ENCODE measurements at regions not wholly inside any gene's neighbourhood (a gene's known extent, or its start where the extent isn't known, plus 50 kb on each side); places are given as distances from the start of the nearest gene placed in this dataset.

GRCh38 chr5:6195711-6196358 is 182.5 kb downstream of the MED10 start:
- DNase-seq (ENCODE audit: low spot score): no peak

GRCh38 chr5:6194906-6195612 is 183.3 kb downstream of the MED10 start:
- no peak for DNase-seq (ENCODE audit: low spot score)

DNA sequence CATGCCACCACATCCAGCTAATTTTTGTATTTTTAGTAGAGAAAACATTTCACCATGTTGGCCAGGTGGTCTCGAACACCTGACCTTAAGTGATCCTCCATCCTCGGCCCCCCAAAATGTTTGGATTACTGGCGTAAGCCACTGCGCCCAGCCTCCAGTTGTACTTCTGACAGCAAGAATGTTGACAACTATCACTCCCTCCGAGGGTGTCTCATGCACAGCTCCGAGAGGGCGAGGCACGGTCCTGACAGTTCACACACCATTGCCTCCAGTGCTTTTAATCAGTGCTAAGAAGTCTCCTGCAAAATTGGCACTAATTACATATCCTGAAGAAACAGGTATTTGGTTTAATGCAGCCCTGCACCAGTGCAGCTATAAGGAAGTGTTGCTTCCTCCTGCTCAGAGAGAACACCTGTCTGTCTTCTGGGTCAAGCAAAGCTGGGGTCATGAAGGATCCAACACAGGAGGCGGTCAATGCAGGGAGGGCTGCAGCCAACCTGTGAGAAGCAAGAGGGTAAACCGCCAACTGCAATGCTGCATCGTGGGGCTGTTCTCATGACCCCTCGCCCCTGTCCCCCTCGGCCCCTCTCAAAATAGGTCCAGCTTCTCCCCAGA is 184.0 kb downstream of the MED10 start:
- no peak for DNase-seq (ENCODE audit: low spot score)

DNA sequence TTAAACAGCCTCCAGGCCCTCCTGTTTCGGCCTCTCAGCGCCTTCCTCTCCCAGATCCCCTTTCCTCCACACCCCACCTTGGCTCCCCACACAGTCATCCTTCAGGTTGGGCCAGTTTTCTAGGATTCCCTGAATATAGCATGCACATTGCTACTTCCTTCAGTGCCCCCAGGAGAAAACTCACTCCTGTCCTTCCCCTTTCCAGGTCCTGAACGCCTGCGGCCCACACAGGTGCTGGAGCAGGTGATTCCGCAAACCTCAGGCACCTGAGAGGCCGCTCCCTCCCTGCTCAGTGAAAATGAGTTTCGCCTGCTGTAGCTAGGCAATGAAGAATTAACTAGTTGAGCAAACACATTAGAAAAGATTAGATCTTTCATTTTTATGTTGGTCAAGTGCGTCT is 185.0 kb downstream of the MED10 start:
- no peak for DNase-seq (ENCODE audit: low spot score)

GRCh38 chr5:6190838-6191237 is 187.5 kb downstream of the MED10 start:
- DNase-seq (ENCODE audit: low spot score): no peak

DNA sequence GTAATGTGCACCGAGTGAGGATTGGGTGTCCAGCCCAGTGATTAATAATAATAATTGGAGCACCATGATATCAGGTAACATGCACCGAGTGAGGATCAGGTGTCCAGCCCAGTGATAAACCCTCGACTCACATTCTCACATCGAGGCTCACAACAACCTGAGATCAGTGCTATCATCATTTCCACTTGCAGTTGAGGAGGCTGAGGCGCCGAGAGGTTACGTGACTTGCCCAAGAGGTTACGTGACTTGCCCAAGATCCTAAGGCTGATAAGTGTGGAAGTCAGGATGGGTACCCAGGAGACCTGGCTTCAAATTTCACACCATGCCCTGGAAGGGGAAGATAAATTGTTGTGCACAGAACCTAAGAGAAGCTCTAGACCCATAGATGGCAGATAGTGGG is 189.4 kb downstream of the MED10 start:
- DNase-seq (ENCODE audit: low spot score): no peak

GRCh38 chr5:6188344-6188743 is 190.0 kb downstream of the MED10 start:
- no peak for DNase-seq (ENCODE audit: low spot score)

GRCh38 chr5:6187501-6187900 is 190.8 kb downstream of the MED10 start:
- DNase-seq (ENCODE audit: low spot score): no peak

GRCh38 chr5:6185574-6185973 is 192.8 kb downstream of the MED10 start:
- DNase-seq (ENCODE audit: low spot score): no peak

DNA sequence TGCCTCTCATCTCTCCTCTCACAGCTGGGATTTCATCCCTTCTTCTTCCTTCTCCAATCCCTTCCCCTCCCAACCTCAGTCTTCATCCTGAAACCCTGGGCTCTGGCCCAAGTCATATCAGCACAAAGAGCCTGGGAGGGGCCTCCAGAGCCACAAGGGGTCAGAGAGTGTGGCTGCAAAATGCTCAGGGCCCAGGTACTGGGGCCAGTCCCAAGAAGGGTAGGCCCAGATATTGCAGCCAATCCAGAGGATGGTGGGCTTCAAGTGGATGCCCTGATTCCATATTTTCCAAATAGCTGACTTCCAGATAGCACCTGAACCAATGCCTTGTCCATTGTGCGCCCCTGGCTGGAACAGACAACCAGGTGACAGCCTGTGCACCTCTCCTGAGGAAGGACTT is 193.9 kb downstream of the MED10 start:
- no peak for DNase-seq (ENCODE audit: low spot score)

- DNase-seq (ENCODE audit: low spot score): no peak
Observed at GRCh38 chr5:6183391-6184390, 194.7 kb downstream of the MED10 start.

DNA sequence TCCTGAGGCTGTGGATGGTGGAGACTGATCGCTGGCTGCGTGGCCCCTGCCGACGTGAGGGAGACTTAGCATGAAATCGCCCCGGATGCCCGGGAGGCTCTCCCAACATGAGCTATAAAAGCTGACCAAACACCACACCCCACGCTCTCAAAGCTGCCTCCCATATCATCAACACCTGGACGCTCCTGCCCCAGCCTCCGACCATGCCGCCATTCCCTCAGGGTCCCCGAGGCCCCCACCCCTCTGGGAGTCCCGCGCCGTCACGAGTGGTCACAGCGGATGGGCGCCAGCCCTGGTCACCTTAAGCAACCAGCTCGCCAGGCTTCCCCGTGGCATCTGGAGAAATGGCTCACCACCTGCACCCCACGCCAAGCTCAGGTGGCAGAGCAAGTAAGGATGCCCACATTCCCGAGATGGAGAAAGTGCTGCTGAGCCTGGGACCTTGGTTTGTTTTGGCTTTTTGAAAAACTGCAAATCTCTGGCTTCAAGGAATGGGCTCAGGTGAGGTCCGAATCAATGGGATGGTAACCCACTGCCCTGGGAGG is 196.0 kb downstream of the MED10 start:
- no peak for DNase-seq (ENCODE audit: low spot score)

DNA sequence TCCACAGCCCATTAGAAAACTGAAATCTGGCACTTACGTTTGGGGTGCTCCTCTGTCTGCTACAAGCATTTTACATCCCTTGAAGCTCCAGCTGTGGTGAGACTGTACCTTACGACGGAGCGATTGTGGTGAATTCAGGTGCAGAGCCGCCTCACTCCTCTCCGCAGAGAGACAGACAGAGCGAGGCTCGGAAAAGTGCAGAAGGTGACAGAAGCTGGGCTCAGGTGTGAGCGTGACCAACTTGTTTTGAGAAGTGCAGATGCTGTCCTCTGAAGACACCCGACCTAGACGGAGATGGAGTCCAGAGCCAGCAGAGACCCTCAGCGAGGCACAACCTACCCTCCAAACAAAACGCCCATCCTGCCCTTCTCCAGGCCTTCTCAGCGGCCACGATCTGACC is 196.5 kb downstream of the MED10 start:
- DNase-seq (ENCODE audit: low spot score): no peak

- no peak for DNase-seq (ENCODE audit: low spot score)
Observed at GRCh38 chr5:6181147-6181729, 197.1 kb downstream of the MED10 start.

GRCh38 chr5:6180231-6180872 is 198.0 kb downstream of the MED10 start:
- no peak for DNase-seq (ENCODE audit: low spot score)

- no peak for DNase-seq (ENCODE audit: low spot score)
Observed at GRCh38 chr5:6178846-6179532, 199.4 kb downstream of the MED10 start.

DNA sequence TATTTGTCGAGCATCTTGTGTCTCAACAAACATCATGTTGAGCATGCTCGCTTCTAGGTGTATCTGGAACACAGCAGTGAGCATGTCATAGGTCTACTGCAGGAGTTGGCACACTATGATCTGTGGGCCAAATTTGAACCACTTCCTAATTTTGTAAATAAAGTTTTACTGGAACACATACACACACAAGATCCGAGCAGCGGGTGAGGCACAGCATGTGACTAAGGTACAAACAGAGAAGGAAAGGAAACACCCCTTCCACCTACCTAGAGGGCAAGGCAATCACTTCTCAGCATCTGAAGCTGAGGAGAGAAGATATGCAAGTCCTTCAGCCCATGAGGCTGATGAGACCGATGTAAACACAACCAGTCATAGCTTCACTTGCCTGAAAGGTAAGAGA is 200.4 kb downstream of the MED10 start:
- no peak for DNase-seq (ENCODE audit: low spot score)

DNA sequence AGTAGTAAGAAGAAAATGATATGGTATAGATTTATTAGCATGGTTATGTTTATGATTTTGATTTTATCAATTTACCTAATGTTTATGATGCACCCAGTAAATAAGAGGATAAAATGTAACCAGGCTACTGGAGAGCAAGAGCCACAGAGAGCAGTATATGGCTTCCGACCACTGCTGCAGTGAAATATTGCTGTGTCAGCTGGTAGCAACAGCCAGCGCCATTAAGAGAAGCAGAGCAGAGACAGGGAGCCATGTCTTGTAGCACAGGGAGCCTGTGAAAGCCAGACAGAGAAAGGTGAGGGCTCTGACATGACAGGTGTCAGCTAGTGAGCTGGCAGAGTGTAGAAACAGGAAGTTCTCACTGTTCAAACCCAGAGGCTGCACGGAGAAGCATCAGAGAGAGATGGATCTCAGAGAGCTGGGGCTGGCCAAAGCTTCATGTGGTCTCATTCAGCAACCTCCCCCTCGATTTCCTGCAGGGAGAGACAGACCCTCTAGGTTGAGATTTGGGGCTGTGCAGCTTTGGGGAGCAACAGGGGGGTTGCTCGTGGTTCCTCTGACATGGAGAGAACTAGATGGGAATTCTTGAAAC is 202.1 kb downstream of the MED10 start:
- DNase-seq (ENCODE audit: low spot score): no peak

DNA sequence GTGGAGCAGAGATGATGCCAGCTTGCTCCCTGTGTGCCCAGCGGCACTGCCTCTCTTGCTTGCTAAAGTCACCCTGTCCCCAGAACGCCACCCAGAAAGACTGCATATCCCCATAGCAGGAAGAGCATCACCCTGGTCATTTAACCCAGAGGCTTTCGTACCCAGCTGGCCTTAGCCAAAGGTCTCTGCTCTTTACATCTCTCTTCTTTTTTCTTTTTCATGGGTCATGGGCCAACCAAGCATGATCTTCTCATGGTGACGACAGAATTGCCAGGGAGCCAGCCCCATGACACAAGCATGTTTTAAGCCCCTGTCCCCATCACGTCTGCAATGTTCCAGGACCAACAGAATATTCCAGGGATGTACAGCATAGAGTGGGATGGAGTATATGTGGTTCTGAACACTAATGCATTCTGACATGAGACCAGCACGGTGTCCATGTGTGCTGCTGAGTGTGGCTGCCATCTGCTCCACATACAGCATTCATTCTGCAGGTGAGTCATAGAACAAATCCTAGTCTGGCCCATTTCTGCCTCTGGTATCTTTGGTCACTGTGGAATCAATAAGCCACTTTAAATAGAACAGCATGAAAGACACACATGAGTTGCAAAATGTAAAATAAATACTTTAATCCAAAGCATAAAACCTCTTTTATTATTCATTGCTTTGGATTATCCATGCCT is 203.0 kb downstream of the MED10 start:
- no peak for DNase-seq (ENCODE audit: low spot score)
